ENCODE measurements at regions not wholly inside any gene's neighbourhood (a gene's known extent, or its start where the extent isn't known, plus 50 kb on each side); places are given as distances from the start of the nearest gene placed in this dataset.

DNA sequence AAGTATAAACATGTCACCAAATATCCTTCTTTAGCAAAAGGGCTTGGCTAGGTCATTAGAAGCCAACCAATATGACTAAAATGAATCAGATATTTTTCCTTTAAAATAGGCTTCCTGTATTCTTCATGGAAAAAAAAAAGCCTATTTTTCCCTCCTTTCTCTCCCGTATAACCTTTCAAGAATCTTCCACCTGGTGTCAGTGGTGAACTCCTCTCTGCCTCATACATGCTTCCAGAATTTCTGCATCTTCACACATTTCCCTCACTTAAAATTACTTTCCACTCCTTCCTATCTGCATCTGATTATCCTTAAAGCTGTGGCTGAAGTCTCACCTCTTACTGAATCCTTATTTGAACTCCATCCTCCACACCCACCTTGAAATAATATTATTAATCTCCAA, 116.9 kb upstream of the FANCL start:
- intact Hi-C loops (cut with DNase I), result no loop called here

GRCh38 chr2:58357521-58357920, 116.4 kb upstream of the FANCL start:
- H3K4me3 ChIP-seq, result no peak overlapping the region
- TF ChIP-seq POLR2A (IDR thresholded peaks at IDR 0.05), result no peak
- TF ChIP-seq, protein P1, sequence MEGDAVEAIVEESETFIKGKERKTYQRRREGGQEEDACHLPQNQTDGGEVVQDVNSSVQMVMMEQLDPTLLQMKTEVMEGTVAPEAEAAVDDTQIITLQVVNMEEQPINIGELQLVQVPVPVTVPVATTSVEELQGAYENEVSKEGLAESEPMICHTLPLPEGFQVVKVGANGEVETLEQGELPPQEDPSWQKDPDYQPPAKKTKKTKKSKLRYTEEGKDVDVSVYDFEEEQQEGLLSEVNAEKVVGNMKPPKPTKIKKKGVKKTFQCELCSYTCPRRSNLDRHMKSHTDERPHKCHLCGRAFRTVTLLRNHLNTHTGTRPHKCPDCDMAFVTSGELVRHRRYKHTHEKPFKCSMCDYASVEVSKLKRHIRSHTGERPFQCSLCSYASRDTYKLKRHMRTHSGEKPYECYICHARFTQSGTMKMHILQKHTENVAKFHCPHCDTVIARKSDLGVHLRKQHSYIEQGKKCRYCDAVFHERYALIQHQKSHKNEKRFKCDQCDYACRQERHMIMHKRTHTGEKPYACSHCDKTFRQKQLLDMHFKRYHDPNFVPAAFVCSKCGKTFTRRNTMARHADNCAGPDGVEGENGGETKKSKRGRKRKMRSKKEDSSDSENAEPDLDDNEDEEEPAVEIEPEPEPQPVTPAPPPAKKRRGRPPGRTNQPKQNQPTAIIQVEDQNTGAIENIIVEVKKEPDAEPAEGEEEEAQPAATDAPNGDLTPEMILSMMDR (IDR thresholded peaks at IDR 0.05), result no peak
- intact Hi-C loops (cut with DNase I), result no loop called here
- no peaks in the 10 kb centered on the region for H3K9me3 ChIP-seq
- no peaks in the 10 kb centered on the region for H3K36me3 ChIP-seq (replicated peaks in 1 of 2; ENCODE audit: insufficient read depth in 1 of 2, low read depth in 2 of 2)
- H3K27me3 ChIP-seq, result no peaks in the 10 kb centered on the region
- 27 to 53% methylated on average over 2 of the region's 2 CpGs for WGBS, 2 donors
- DNase-seq, result no peak
- no peak overlapping the region for H3K27ac ChIP-seq
- ATAC-seq, result no peak
- H3K4me1 ChIP-seq, result no peaks in the 10 kb centered on the region

More for the DNA sequence above, 116.9 kb upstream of the FANCL start:
- H3K4me1 ChIP-seq, result no peaks in the 10 kb centered on the region
- no peaks in the 10 kb centered on the region for H3K27me3 ChIP-seq
- no peaks in the 10 kb centered on the region for H3K9me3 ChIP-seq
- no peak overlapping the region for H3K4me3 ChIP-seq
- no peak overlapping the region for H3K27ac ChIP-seq
- 41 to 47% methylated on average over 1 of the region's 1 CpG for WGBS, 2 donors
- no peaks in the 10 kb centered on the region for H3K36me3 ChIP-seq (replicated peaks in 1 of 2; ENCODE audit: insufficient read depth in 1 of 2, low read depth in 2 of 2)
- DNase-seq (no peak), ATAC-seq (no peak)
- TF ChIP-seq POLR2A (IDR thresholded peaks at IDR 0.05), result no peak
- TF ChIP-seq, protein P1 (IDR thresholded peaks at IDR 0.05), result no peak

DNA sequence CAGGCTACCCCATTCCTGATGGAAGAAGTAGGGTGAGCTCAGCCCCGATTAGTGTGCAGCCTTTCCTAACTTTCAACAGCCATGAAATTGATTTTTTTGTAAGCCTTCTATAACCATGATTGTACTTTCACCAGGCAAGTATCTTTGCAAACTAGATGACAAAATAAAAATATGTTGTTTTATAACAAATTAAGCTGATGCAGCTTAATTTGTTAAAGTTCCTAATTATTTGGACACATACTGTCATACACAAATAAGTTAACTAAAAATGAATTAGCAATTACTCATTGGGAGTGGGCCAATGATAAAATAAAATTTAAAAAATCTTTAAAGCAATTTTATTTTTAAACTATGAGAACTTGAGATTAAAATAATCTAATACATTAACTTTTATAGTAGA, 113.1 kb upstream of the FANCL start:
- ATAC-seq (no peak), DNase-seq (no peak)
- Histone ChIP-seq H3K27ac (no peak overlapping the region), H3K4me3 (no peak overlapping the region), H3K9me3 (no peaks in the 10 kb centered on the region), H3K4me1 (no peaks in the 10 kb centered on the region), H3K36me3 (replicated peaks in 1 of 2; ENCODE audit: insufficient read depth in 1 of 2, low read depth in 2 of 2) (no peaks in the 10 kb centered on the region), H3K27me3 (no peaks in the 10 kb centered on the region)
- intact Hi-C loops (cut with DNase I), result no loop called here
- 46 to 52% methylated on average over 1 of the region's 1 CpG for WGBS, 2 donors
- TF ChIP-seq, protein P1 (IDR thresholded peaks at IDR 0.05), result no peak
- TF ChIP-seq POLR2A (IDR thresholded peaks at IDR 0.05), result no peak

GRCh38 chr2:58350484-58350883, 109.4 kb upstream of the FANCL start:
- H3K27me3 ChIP-seq, result no peaks in the 10 kb centered on the region
- WGBS, 2 donors, result 74 to 80% methylated on average over 2 of the region's 2 CpGs
- no peak overlapping the region for H3K4me3 ChIP-seq
- ATAC-seq (no peak), DNase-seq (no peak)
- no peak for TF ChIP-seq POLR2A (IDR thresholded peaks at IDR 0.05)
- TF ChIP-seq, protein P1 (IDR thresholded peaks at IDR 0.05), result no peak
- no peaks in the 10 kb centered on the region for H3K36me3 ChIP-seq (replicated peaks in 1 of 2; ENCODE audit: insufficient read depth in 1 of 2, low read depth in 2 of 2)
- intact Hi-C loops (cut with DNase I), result no loop called here
- H3K4me1 ChIP-seq, result no peaks in the 10 kb centered on the region
- H3K27ac ChIP-seq, result no peak overlapping the region
- H3K9me3 ChIP-seq, result no peaks in the 10 kb centered on the region

DNA sequence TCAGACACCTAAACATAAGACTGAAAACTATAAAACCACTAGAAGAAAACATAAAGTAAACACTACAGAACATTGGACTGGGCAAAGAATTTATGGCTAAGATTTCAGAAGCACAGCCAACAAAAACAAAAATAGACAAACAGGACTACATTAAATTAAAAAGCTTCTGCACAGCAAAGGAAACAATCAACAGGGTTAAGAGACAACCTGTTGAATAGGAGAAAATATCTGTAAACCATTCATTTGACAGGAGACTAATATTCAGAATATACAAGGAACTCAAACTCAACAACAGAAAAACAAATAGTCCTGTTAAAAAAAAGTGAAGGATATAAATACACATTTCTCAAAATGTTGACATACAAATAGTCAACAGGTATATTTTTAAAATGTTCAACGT, 106.7 kb upstream of the FANCL start:
- H3K4me1 ChIP-seq, result no peaks in the 10 kb centered on the region
- no peak overlapping the region for H3K27ac ChIP-seq
- H3K36me3 ChIP-seq (replicated peaks in 1 of 2; ENCODE audit: insufficient read depth in 1 of 2, low read depth in 2 of 2), result no peaks in the 10 kb centered on the region
- DNase-seq, result no peak
- H3K9me3 ChIP-seq, result no peaks in the 10 kb centered on the region
- WGBS, 2 donors, result 24 to 31% methylated on average over 1 of the region's 1 CpG
- TF ChIP-seq, protein P1 (IDR thresholded peaks at IDR 0.05), result no peak
- TF ChIP-seq POLR2A (IDR thresholded peaks at IDR 0.05), result no peak
- intact Hi-C loops (cut with DNase I), result no loop called here
- no peak overlapping the region for H3K4me3 ChIP-seq
- no peaks in the 10 kb centered on the region for H3K27me3 ChIP-seq
- no peak for ATAC-seq
